Endothelial cell of umbilical vein (primary cell): ENCODE measurements at regions not wholly inside any gene's neighbourhood (a gene's known extent, or its start where the extent isn't known, plus 50 kb on each side); places are given as distances from the start of the nearest gene placed in this dataset.

Experiments
- EZH2 ChIP-seq: IDR thresholded peaks from 2 replicates; pipeline ENCODE4 v1.6.1; 2012; ENCODE audit warnings: borderline replicate concordance, low read depth, mild to moderate bottlenecking, moderate library complexity, low read length, inconsistent platforms; ENCODE audit not compliant: severe bottlenecking
- FOS ChIP-seq: IDR thresholded peaks from 2 replicates; pipeline ENCODE4 v1.6.1; 2011; ENCODE audit warnings: mild to moderate bottlenecking, low read length, moderate library complexity, borderline replicate concordance; ENCODE audit not compliant: insufficient read depth
- GATA2 ChIP-seq: IDR thresholded peaks from 2 replicates; pipeline ENCODE4 v1.7.0; 2011; ENCODE audit warnings: low read depth, mild to moderate bottlenecking, moderate library complexity, mixed read lengths, low read length; ENCODE audit not compliant: insufficient read length, insufficient read depth
- MYC ChIP-seq: IDR thresholded peaks from one replicate; pipeline ENCODE4 v1.6.1; 2011; ENCODE audit warnings: mild to moderate bottlenecking, low read depth, low read length
- POLR2A ChIP-seq: IDR thresholded peaks from 2 replicates; pipeline ENCODE4 v1.6.1; 2012; ENCODE audit warnings: low read depth, mild to moderate bottlenecking, control low read depth, low read length
- POLR2AphosphoS5 ChIP-seq: IDR thresholded peaks from 2 replicates; pipeline ENCODE4 v1.6.1; 2012; ENCODE audit warnings: low read depth, mild to moderate bottlenecking, control low read depth, low read length, moderate library complexity; ENCODE audit not compliant: insufficient read depth
- TF ChIP-seq, protein P1 (sequence below), 2 donors: IDR thresholded peaks; 1 replicate in 1 of 2; 2 replicates in 1 of 2; pipeline ENCODE4 v1.5.1; 2011; ENCODE audit warnings: low read length in 2 of 2, mild to moderate bottlenecking in 2 of 2, moderate library complexity in 2 of 2, control low read depth in 1 of 2, inconsistent platforms in 1 of 2, low read depth in 1 of 2; ENCODE audit not compliant: insufficient read depth in 1 of 2; ENCODE audit errors: extremely low read depth in 1 of 2
- TF ChIP-seq, protein P2 (sequence below): IDR thresholded peaks from 2 replicates; pipeline ENCODE4 v1.6.1; 2011; ENCODE audit not compliant: insufficient read depth, insufficient read length

DNA sequence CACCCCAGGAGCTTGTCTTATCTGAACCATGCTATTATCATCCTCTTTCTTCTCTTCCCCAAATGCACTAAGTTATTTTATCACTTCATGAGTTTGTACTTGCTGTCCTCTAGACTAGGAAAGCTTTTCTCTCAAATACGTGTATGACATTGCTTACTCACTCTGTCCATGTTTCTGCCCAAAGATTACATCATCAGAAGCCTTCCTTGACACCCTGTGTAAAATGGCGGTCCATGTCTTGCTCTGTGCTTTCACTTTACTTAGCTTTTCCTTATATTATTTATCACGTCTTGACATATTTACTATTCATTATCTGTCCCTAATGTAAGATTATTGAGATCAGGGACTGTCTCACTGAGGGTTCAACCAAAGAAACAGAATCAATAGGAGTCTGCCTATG, 196.1 kb upstream of the ZEB2 start:
- no peak for TF ChIP-seq POLR2A
- no peak for TF ChIP-seq EZH2
- TF ChIP-seq, protein P1, sequence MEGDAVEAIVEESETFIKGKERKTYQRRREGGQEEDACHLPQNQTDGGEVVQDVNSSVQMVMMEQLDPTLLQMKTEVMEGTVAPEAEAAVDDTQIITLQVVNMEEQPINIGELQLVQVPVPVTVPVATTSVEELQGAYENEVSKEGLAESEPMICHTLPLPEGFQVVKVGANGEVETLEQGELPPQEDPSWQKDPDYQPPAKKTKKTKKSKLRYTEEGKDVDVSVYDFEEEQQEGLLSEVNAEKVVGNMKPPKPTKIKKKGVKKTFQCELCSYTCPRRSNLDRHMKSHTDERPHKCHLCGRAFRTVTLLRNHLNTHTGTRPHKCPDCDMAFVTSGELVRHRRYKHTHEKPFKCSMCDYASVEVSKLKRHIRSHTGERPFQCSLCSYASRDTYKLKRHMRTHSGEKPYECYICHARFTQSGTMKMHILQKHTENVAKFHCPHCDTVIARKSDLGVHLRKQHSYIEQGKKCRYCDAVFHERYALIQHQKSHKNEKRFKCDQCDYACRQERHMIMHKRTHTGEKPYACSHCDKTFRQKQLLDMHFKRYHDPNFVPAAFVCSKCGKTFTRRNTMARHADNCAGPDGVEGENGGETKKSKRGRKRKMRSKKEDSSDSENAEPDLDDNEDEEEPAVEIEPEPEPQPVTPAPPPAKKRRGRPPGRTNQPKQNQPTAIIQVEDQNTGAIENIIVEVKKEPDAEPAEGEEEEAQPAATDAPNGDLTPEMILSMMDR (IDR thresholded peaks at IDR 0.05; ENCODE audit: extremely low read depth in 1 of 2, insufficient read depth in 1 of 2, low read depth in 1 of 2, low read length in 2 of 2) = no peak
- TF ChIP-seq, protein P2, sequence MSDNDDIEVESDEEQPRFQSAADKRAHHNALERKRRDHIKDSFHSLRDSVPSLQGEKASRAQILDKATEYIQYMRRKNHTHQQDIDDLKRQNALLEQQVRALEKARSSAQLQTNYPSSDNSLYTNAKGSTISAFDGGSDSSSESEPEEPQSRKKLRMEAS = no peak
- no peak for TF ChIP-seq FOS
- TF ChIP-seq MYC = no peak
- no peak for TF ChIP-seq POLR2AphosphoS5
- no peak for TF ChIP-seq GATA2
